A549 (cell line): ENCODE measurements at regions not wholly inside any gene's neighbourhood (a gene's known extent, or its start where the extent isn't known, plus 50 kb on each side); places are given as distances from the start of the nearest gene placed in this dataset.

Experiments
- ATAC-seq, 2 experiments: fragments of 200-7000 bp in 1 of 2; fragments of >200 bp in 1 of 2; cut with Nextera tagmentation in 1 of 2; cut with Tn5 transposase in 1 of 2; 3 replicates each; pipeline versions ENCODE4 v1.8.0 to v1.9.1; 2018 to 2020; ENCODE audit warnings: mild to moderate bottlenecking in 1 of 2, moderate library complexity in 1 of 2
- CTCF ChIA-PET: fragments of 300-600 bp; sonication (Branson Sonifier 250); formaldehyde crosslinking; extraction: SDS; loops from one replicate; lab custom pipeline; 2021; ENCODE audit warnings: antibody characterized with exemption, inconsistent platforms; lab: Yijun Ruan, JAX
- POLR2A ChIA-PET: fragments of 350-600 bp; formaldehyde crosslinking; extraction: SDS; loops from one replicate; lab custom pipeline; 2021; ENCODE audit warnings: antibody characterized with exemption, inconsistent platforms; lab: Yijun Ruan, JAX
- DNase-seq, 2 experiments: peaks; one replicate each; pipeline versions ENCODE4 v3.0.0 to v3.0.0-alpha.2; 2011 to 2016; ENCODE audit warnings: low read depth in 1 of 2, low spot score in 1 of 2
- FAIRE-seq: peaks from 2 replicates; lab custom pipeline; 2011; peaks lifted over from hg19 to GRCh38; lab: Jason Lieb, UNC
- H3K27ac ChIP-seq, 2 experiments: fragments of >200 bp; sonication (Bioruptor Twin); formaldehyde crosslinking; 3 replicates each; pipeline ENCODE4 v1.5.1; 2016 to 2017
- H3K4me1 ChIP-seq: fragments of >200 bp; sonication (Bioruptor Twin); formaldehyde crosslinking; 3 replicates; pipeline ENCODE4 v1.6.1; 2016
- H3K4me2 ChIP-seq: fragments of >200 bp; sonication (Bioruptor Twin); formaldehyde crosslinking; 3 replicates; pipeline ENCODE4 v1.6.1; 2016
- H3K4me3 ChIP-seq: fragments of >200 bp; sonication (Bioruptor Twin); formaldehyde crosslinking; 3 replicates; pipeline ENCODE4 v1.5.1; 2016
- H3K9me3 ChIP-seq: fragments of >200 bp; sonication (Bioruptor Twin); formaldehyde crosslinking; 3 replicates; pipeline ENCODE4 v1.6.1; 2016
- ATOH8 ChIP-seq: fragments of 250-450 bp; sonication (Bioruptor Pico); IDR thresholded peaks from 2 replicates; pipeline ENCODE4 v1.5.0; 2020; ENCODE audit warnings: low read depth, mild to moderate bottlenecking, moderate library complexity
- CBX2 ChIP-seq: fragments of 200-600 bp; sonication (generic); IDR thresholded peaks from 2 replicates; pipeline ENCODE4 v1.6.1; 2016; ENCODE audit warnings: low read depth, mild to moderate bottlenecking, borderline replicate concordance
- CBX8 ChIP-seq: fragments of 200-600 bp; sonication (generic); IDR thresholded peaks from 2 replicates; pipeline ENCODE4 v1.6.1; 2016
- CEBPB ChIP-seq, 2 experiments: fragments of >200 bp in 1 of 2; sonication (Bioruptor Twin) in 1 of 2; formaldehyde crosslinking in 1 of 2; IDR thresholded peaks; 2 replicates each; pipeline ENCODE4 v1.6.1; 2012 to 2016
- CHD2 ChIP-seq: fragments of 150-350 bp; IDR thresholded peaks from 2 replicates; pipeline ENCODE4 v1.6.1; 2014; ENCODE audit warnings: low read length; ENCODE audit not compliant: partially characterized antibody
- CTCF ChIP-seq: fragments of >200 bp; sonication (Bioruptor Twin); formaldehyde crosslinking; IDR thresholded peaks from 3 replicates; pipeline ENCODE4 v1.5.1; 2016
- EHF ChIP-seq: fragments of 250-450 bp; sonication (Bioruptor Pico); IDR thresholded peaks from 2 replicates; pipeline ENCODE4 v1.5.0; 2020; ENCODE audit warnings: mild to moderate bottlenecking
- EP300 ChIP-seq, 2 experiments: fragments of >200 bp; sonication (Bioruptor Twin); formaldehyde crosslinking; IDR thresholded peaks; 2 replicates in 1 of 2; 3 replicates in 1 of 2; pipeline ENCODE4 v1.6.1; 2016 to 2017
- FOSB ChIP-seq: fragments of 250-450 bp; sonication (Bioruptor Pico); IDR thresholded peaks from 2 replicates; pipeline ENCODE4 v1.5.0; 2020; ENCODE audit warnings: mild to moderate bottlenecking, moderate library complexity
- FOSL2 ChIP-seq, 2 experiments: fragments of 450-650 bp in 1 of 2; fragments of >200 bp in 1 of 2; sonication (Bioruptor Twin) in 1 of 2; formaldehyde crosslinking; IDR thresholded peaks; 2 replicates each; pipeline versions ENCODE4 v1.5.0 to v1.6.1; 2016 to 2020; ENCODE audit warnings: mild to moderate bottlenecking in 1 of 2, moderate library complexity in 1 of 2
- HDAC2 ChIP-seq: fragments of 200-600 bp; sonication (generic); IDR thresholded peaks from 2 replicates; pipeline ENCODE4 v1.6.1; 2016
- HMGXB4 ChIP-seq: fragments of 250-450 bp; sonication (Bioruptor Pico); IDR thresholded peaks from 2 replicates; pipeline ENCODE4 v1.5.0; 2021; ENCODE audit warnings: mild to moderate bottlenecking, moderate library complexity, borderline replicate concordance
- HOXA7 ChIP-seq: fragments of 250-450 bp; sonication (Bioruptor Pico); IDR thresholded peaks from 2 replicates; pipeline ENCODE4 v1.5.0; 2020; ENCODE audit warnings: mild to moderate bottlenecking, moderate library complexity
- KDM5A ChIP-seq: fragments of 200-600 bp; sonication (generic); IDR thresholded peaks from 2 replicates; pipeline ENCODE4 v1.6.1; 2016; ENCODE audit warnings: antibody characterized with exemption, mild to moderate bottlenecking
- MAFK ChIP-seq: fragments of 450-650 bp; IDR thresholded peaks from 2 replicates; pipeline ENCODE4 v1.6.1; 2014; ENCODE audit not compliant: partially characterized antibody
- MYC ChIP-seq: IDR thresholded peaks from 2 replicates; pipeline ENCODE4 v1.6.1; 2012; ENCODE audit warnings: mild to moderate bottlenecking, inconsistent platforms, low read length, improper control_type of control experiment, borderline replicate concordance
- POLR2AphosphoS2 ChIP-seq: conservative IDR thresholded peaks from 2 replicates; pipeline ENCODE4 v1.6.1; 2012; ENCODE audit warnings: low read length, improper control_type of control experiment, inconsistent platforms
- REST ChIP-seq: fragments of 200-600 bp; sonication (generic); IDR thresholded peaks from 2 replicates; pipeline ENCODE4 v1.6.1; 2016; ENCODE audit warnings: antibody characterized with exemption, mild to moderate bottlenecking, moderate library complexity
- USF2 ChIP-seq: fragments of 450-650 bp; IDR thresholded peaks from 2 replicates; pipeline ENCODE4 v1.6.1; 2014; ENCODE audit warnings: antibody characterized with exemption
- WGBS: methylation state at CpG from one replicate; pipeline ENCODE4 v1.1.6; 2017; ENCODE audit errors: missing lambda C conversion rate; 5-methylcytosine and 5-hydroxymethylcytosine counted together

- ChIA-PET POLR2A (no interaction called here), CTCF (no interaction called here)
- H3K9me3 ChIP-seq = no peaks in the 10 kb centered on the region
- no peak for TF ChIP-seq CHD2
- TF ChIP-seq FOSL2 (IDR thresholded peaks at IDR 0.05) = peak; percentile 34; the same call in 1 of the 2 replicates
- TF ChIP-seq FOSL2 (CRISPR knock-in tag; IDR thresholded peaks at IDR 0.05) = peak; percentile 52; the same call in 1 of the 2 replicates
- TF ChIP-seq CEBPB (IDR thresholded peaks at IDR 0.05) = peak; percentile 11 to 44; a peak in 3 of 4 replicates
- TF ChIP-seq EHF (CRISPR knock-in tag) = no peak
- TF ChIP-seq HMGXB4 (CRISPR knock-in tag) = no peak
- no peak overlapping the region for H3K4me3 ChIP-seq
- peaks cover 10% of the 10 kb centered on the region for H3K4me1 ChIP-seq
- no peak for ATAC-seq
- WGBS = 27% methylated on average over 5 of the region's 5 CpGs
- peak overlapping the region; percentile 48 to 61 for H3K27ac ChIP-seq
- peak overlapping the region; percentile 15; the same call in 2 of the 3 replicates for H3K4me2 ChIP-seq
- FAIRE-seq = no peak
- peak; percentile 10 to 31 for DNase-seq
Observed at GRCh38 chr2:236782938-236783337, 213.3 kb downstream of the ACKR3 start.

GRCh38 chr2:236783417-236784020 is 213.9 kb downstream of the ACKR3 start:
- CTCF ChIA-PET = no interaction called here
- FAIRE-seq = no peak
- 76% methylated on average over 6 of the region's 6 CpGs for WGBS

More at GRCh38 chr2:236783417-236784020, 213.9 kb downstream of the ACKR3 start:
- ATAC-seq (no peak), DNase-seq (no peak)
- Histone ChIP-seq H3K27ac (peak overlapping the region; percentile 36 to 61; a peak in 3 of 6 replicates), H3K4me3 (no peak overlapping the region), H3K4me1 (peaks cover 10% of the 10 kb centered on the region; the same call in 2 of the 3 replicates), H3K4me2 (no peak overlapping the region), H3K9me3 (no peaks in the 10 kb centered on the region)
- POLR2A ChIA-PET = no interaction called here
- no peak for TF ChIP-seq CBX8
- TF ChIP-seq HDAC2 = no peak
- TF ChIP-seq KDM5A = no peak
- no peak for TF ChIP-seq CTCF
- TF ChIP-seq CBX2 = no peak
- no peak for TF ChIP-seq ATOH8 (CRISPR knock-in tag)
- no peak for TF ChIP-seq USF2
- no peak for TF ChIP-seq FOSL2 (IDR thresholded peaks at IDR 0.05)
- TF ChIP-seq FOSL2 (CRISPR knock-in tag; IDR thresholded peaks at IDR 0.05) = no peak
- TF ChIP-seq MAFK = no peak
- no peak for TF ChIP-seq POLR2AphosphoS2
- TF ChIP-seq HOXA7 (CRISPR knock-in tag) = no peak
- TF ChIP-seq FOSB = no peak
- no peak for TF ChIP-seq REST
- TF ChIP-seq CEBPB (IDR thresholded peaks at IDR 0.05) = no peak
- TF ChIP-seq EP300 (IDR thresholded peaks at IDR 0.05) = no peak
- TF ChIP-seq MYC = no peak
